GM19452 (cell line): ENCODE measurements at regions not wholly inside any gene's neighbourhood (a gene's known extent, or its start where the extent isn't known, plus 50 kb on each side); places are given as distances from the start of the nearest gene placed in this dataset.

ENCODE experiments used
- ATAC-seq: cut with Tn5 transposase; IDR thresholded peaks from one replicate; pipeline ENCODE4 v1.9.1; 2021; ENCODE audit not compliant: unreplicated experiment

DNA sequence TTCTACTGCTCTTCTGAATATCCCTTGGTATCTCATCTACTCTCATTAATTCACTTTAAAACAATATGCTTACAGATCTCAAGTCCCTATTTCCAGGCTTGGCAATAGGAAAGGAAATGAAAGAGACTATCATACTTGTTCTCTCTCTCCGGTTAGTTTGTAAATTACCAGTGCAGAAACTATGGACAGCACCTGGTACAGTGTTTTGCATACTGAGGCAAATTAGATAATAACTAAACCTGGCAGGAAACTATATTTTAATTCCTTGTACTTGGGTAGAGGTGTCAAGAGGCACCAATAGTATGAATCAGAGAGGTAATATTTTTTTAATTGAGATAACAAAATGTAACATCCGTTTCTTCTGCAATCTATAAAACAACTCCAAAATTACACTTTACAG is 97.7 kb upstream of the TMEM196 start:
- ATAC-seq: peak; percentile 48

DNA sequence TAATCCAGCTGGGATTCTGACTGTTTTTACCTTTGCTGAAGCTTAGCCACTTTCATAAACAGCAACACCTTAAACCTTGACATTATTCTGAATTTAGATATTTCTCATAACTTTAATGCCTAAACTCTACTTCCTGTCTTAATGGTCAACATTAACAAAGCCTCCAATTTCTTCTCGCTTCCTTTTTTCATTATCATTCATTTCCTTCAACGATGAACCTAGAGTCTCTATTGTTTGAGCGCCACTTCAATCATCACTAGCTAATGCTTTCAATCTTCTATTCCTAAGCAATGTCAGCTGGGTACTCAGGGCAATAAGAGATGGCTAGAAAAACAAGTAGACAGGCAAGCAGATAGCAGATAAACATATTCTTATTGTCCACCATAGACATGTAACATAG is 96.6 kb upstream of the TMEM196 start:
- peak; percentile 63 for ATAC-seq

DNA sequence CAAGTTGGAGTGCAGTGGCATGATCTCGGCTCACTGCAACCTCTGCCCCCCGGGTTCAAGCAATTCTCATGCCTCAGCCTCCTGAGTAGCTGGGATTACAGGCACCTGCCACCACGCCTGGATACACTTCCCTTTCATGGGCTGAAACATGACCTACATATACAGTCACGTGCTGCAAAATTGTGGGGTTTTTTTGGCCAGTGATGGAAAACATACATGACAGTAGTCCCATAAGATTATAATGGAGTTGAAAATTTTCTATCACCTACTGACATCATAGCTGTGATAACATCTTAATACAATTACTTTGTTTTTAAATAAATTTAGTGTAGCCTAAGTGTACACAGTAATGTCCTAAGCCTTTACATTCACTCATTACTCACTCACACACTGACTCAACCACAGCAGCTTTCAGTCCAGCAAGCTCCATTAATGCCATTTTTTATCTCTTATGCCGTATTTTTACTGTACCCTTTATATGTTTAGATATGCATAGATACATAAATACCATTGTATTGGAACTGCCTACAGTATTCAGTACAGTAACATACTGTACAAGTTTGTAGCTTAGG is 79.9 kb upstream of the TMEM196 start:
- no peak for ATAC-seq

DNA sequence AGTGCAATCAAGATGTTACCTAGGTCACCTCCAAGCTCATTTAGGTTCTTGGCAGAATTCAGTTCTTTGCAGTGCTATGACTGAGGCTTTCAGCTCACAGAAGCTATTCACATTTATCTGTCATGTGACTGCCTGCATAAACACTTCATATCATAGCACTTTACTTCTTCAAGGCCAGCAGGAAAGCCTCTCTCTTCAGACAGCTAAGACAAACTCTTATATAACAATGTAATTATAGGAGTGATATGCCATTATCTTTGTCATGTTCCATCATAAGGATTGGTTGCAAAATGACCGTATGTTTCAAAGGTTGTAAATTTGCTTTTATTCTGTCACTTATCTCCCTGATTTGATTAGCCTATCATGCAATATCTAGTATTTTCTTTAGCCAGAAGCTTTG is 78.8 kb upstream of the TMEM196 start:
- ATAC-seq: no peak

DNA sequence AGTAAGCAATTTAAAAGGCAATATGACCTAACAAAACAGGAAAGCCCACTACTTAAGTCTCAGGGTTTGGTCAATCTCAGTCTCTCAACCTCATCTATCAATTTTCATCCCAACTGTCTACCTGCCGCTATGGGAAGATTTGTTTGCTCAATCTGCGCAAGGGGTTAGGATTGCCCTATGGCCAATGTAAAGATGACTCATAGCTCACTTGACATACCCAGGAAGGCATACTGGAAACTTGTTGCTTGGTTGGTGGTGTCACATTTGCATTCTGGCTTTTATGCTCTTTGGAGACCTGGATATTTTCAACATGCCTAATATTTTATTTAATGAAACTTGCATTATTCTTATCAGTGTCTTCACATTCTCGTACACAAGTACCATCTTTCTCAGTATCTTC is 78.1 kb upstream of the TMEM196 start:
- ATAC-seq: no peak

DNA sequence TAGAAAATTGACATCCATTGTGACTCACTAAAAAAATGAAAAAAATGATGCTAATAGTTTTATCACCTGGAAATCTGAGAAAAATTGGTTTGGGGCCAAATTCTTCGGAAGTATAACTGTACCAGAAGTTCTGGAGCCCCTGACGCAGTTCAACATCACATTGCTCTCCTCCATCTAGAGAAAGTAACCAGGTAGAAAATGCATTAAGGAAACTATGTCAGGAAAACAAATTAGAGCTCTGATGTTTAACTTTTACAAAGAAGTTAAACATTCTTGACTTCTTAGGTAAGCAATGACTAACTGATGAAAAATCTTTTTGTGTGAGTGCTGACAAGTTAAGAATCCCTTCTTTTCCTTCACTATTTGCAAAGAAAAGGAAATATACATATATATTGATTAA is 61.1 kb upstream of the TMEM196 start:
- no peak for ATAC-seq

DNA sequence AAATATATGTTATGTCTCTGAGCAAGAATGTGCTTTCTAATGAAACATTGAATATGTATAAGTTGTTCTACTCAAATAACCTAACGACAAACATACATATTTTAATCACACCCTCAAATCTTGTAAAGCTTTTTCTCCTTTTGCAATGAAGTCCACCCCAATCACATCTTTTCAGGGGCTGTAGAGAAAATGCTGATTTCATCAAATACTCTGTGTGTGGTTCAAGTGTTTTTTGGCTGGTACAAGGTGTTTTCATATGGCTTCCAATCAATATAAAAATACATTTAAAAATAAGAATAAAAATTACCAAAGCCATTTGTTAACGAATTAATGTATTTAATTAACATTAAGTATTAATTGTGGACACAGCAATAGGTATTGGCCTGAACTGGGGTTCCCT is 57.2 kb upstream of the TMEM196 start:
- ATAC-seq: no peak
